Hepatocyte (in vitro differentiated cells): ENCODE measurements at regions not wholly inside any gene's neighbourhood (a gene's known extent, or its start where the extent isn't known, plus 50 kb on each side); places are given as distances from the start of the nearest gene placed in this dataset.

Experiments used
- CTCF ChIP-seq: fragments of 200-600 bp; sonication (generic); IDR thresholded peaks from 2 replicates; pipeline ENCODE4 v1.5.1; 2016; ENCODE audit warnings: antibody characterized with exemption, mild to moderate bottlenecking; ENCODE audit not compliant: poor library complexity
- EZH2 ChIP-seq: fragments of 200-600 bp; sonication (generic); IDR thresholded peaks from 2 replicates; pipeline ENCODE4 v1.6.1; 2016; ENCODE audit warnings: antibody characterized with exemption, mild to moderate bottlenecking, borderline replicate concordance
- EZH2phosphoT487 ChIP-seq: fragments of 200-600 bp; sonication (generic); IDR thresholded peaks from one replicate; pipeline ENCODE4 v1.6.1; 2018; ENCODE audit warnings: antibody characterized with exemption, mild to moderate bottlenecking, low read depth, moderate library complexity; ENCODE audit not compliant: unreplicated experiment, severe bottlenecking

DNA sequence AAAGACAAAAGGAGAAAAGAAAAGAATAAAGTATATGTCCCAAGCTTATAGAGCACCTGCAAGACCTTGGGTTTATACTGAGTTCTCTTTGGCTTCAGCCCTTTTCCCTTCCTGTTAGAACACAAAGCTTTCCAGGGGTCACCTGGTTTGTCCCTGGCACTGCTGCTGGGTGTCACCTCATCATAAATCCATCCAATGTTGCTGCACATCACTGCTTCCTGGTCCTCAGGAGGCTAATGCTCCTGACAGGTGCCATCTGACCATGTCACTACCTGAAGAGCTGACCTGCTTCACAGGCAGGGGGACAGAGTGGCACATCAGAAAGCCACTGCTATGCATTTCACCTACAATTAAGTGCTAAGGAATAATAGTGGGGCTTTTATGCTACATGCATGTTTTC is 164.6 kb upstream of the ELAC2 start:
- no peak for TF ChIP-seq CTCF
- no peak for TF ChIP-seq EZH2phosphoT487
- TF ChIP-seq EZH2: no peak
